WTC11 (cell line): ENCODE measurements at regions not wholly inside any gene's neighbourhood (a gene's known extent, or its start where the extent isn't known, plus 50 kb on each side); places are given as distances from the start of the nearest gene placed in this dataset.

Experiments
- ATAC-seq: fragments of 200-7000 bp; cut with Tn5 transposase; 2 replicates; pipeline ENCODE4 v1.10.0; 2021; ENCODE audit warnings: mild to moderate bottlenecking, moderate library complexity
- CTCF ChIA-PET: fragments of 300-600 bp; sonication (Branson Sonifier 250); formaldehyde crosslinking; loops from one replicate; lab custom pipeline; 2021; ENCODE audit warnings: antibody characterized with exemption; lab: Charles Lee
- POLR2A ChIA-PET: fragments of 350-600 bp; sonication (Branson Sonifier 250); formaldehyde crosslinking; loops from one replicate; lab custom pipeline; 2021; ENCODE audit warnings: antibody characterized with exemption; lab: Charles Lee
- DNase-seq: peaks from one replicate; pipeline ENCODE4 v3.0.0; 2021; ENCODE audit warnings: low spot score
- H3K27ac Mint-ChIP-seq: 2 replicates; pipeline ENCODE4 v1.8.0; 2021; ENCODE audit warnings: mixed read lengths
- H3K27me3 Mint-ChIP-seq: 2 replicates; pipeline ENCODE4 v1.8.0; 2021; ENCODE audit warnings: low read depth, mild to moderate bottlenecking, moderate library complexity, mixed read lengths
- H3K36me3 Mint-ChIP-seq: 2 replicates; pipeline ENCODE4 v1.8.0; 2021; ENCODE audit warnings: mixed read lengths
- H3K4me1 Mint-ChIP-seq: 2 replicates; pipeline ENCODE4 v1.8.0; 2022; ENCODE audit warnings: mixed read lengths
- H3K4me3 Mint-ChIP-seq: 2 replicates; pipeline ENCODE4 v1.8.0; 2021; ENCODE audit warnings: mild to moderate bottlenecking, moderate library complexity, mixed read lengths
- H3K9me3 Mint-ChIP-seq: 2 replicates; pipeline ENCODE4 v1.8.0; 2021; ENCODE audit warnings: mixed read lengths
- ELF4 ChIP-seq: sonication (generic); formaldehyde crosslinking; IDR thresholded peaks from 2 replicates; pipeline ENCODE4 v1.8.1; 2022; ENCODE audit warnings: low read depth, mild to moderate bottlenecking, moderate library complexity, missing genetic modification reagents
- EMX1 ChIP-seq: fragments of 250-450 bp; sonication (Bioruptor Pico); IDR thresholded peaks from 2 replicates; pipeline ENCODE4 v1.8.0; 2021; ENCODE audit warnings: mild to moderate bottlenecking
- GRHL2 ChIP-seq: fragments of 250-450 bp; sonication (Bioruptor Pico); IDR thresholded peaks from 2 replicates; pipeline ENCODE4 v1.8.0; 2022; ENCODE audit warnings: mild to moderate bottlenecking, moderate library complexity; ENCODE audit not compliant: insufficient replicate concordance, severe bottlenecking
- GTF2I ChIP-seq: fragments of 250-450 bp; sonication (Bioruptor Pico); conservative IDR thresholded peaks from 2 replicates; pipeline ENCODE4 v1.4.0; 2021; ENCODE audit warnings: mild to moderate bottlenecking
- JUN ChIP-seq: sonication (generic); formaldehyde crosslinking; IDR thresholded peaks from 2 replicates; pipeline ENCODE4 v1.8.0; 2023; ENCODE audit warnings: mild to moderate bottlenecking, missing genetic modification reagents
- NR2C2 ChIP-seq: sonication (generic); formaldehyde crosslinking; IDR thresholded peaks from 2 replicates; pipeline ENCODE4 v1.8.0; 2022; ENCODE audit warnings: mild to moderate bottlenecking, missing genetic modification reagents
- NR3C1 ChIP-seq: sonication (generic); formaldehyde crosslinking; conservative IDR thresholded peaks from 2 replicates; pipeline ENCODE4 v1.8.1; 2023; ENCODE audit warnings: low read depth, mild to moderate bottlenecking, missing genetic modification reagents
- SOX15 ChIP-seq: fragments of 250-450 bp; sonication (Bioruptor Pico); IDR thresholded peaks from 2 replicates; pipeline ENCODE4 v1.9.0; 2021; ENCODE audit warnings: mild to moderate bottlenecking
- ZNF138 ChIP-seq: sonication (generic); formaldehyde crosslinking; conservative IDR thresholded peaks from 2 replicates; pipeline ENCODE4 v1.8.1; 2022; ENCODE audit warnings: mild to moderate bottlenecking, moderate library complexity, missing genetic modification reagents
- ZNF232 ChIP-seq: sonication (generic); formaldehyde crosslinking; IDR thresholded peaks from 2 replicates; pipeline ENCODE4 v1.8.0; 2022; ENCODE audit warnings: mild to moderate bottlenecking, missing genetic modification reagents
- ZNF671 ChIP-seq: fragments of 250-450 bp; sonication (Bioruptor Pico); IDR thresholded peaks from 2 replicates; pipeline ENCODE4 v1.8.0; 2021; ENCODE audit warnings: mild to moderate bottlenecking
- TF ChIP-seq, protein P1 (sequence below): fragments of 250-450 bp; sonication (Bioruptor Pico); IDR thresholded peaks from 2 replicates; pipeline ENCODE4 v2.1.2; 2022; ENCODE audit warnings: mild to moderate bottlenecking, moderate library complexity
- TF ChIP-seq, protein P2 (sequence below): sonication (generic); formaldehyde crosslinking; IDR thresholded peaks from 2 replicates; pipeline ENCODE4 v1.8.0; 2022; ENCODE audit warnings: mild to moderate bottlenecking, missing genetic modification reagents
- TF ChIP-seq, protein P3 (sequence below): sonication (generic); formaldehyde crosslinking; IDR thresholded peaks from 2 replicates; pipeline ENCODE4 v1.8.1; 2023; ENCODE audit warnings: mild to moderate bottlenecking, missing genetic modification reagents
- TF ChIP-seq, protein P4 (sequence below): fragments of 200-600 bp; IDR thresholded peaks from 2 replicates; pipeline ENCODE4 v1.8.0; 2022; ENCODE audit warnings: antibody characterized with exemption
- TF ChIP-seq, protein P5 (sequence below): sonication (generic); formaldehyde crosslinking; IDR thresholded peaks from 2 replicates; pipeline ENCODE4 v1.8.0; 2022; ENCODE audit warnings: mild to moderate bottlenecking, missing genetic modification reagents

DNA sequence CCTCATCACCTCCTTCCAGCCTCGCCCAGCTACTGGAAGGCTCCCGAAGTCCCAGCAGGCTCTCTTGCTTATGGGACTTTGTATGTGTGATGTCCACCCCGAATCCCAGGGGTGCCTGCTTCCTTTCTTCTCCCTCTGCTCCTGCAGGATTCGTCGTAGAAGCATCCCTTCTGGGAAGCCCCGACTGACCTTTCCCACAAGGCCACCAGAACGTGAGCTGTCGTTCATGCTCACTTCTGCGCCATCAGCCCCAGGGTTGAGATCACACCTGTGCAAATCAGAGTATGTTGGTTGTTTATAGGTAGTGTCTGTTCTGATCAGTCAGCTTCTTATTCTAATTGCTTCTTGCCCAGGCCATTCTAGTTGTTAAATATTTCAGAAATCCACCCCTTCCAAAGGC is 101.8 kb downstream of the HS1BP3 start:
- Mint-ChIP-seq H3K9me3 (peaks cover 23% of the 10 kb centered on the region), H3K27ac (no peak overlapping the region)
- no peak for DNase-seq

DNA sequence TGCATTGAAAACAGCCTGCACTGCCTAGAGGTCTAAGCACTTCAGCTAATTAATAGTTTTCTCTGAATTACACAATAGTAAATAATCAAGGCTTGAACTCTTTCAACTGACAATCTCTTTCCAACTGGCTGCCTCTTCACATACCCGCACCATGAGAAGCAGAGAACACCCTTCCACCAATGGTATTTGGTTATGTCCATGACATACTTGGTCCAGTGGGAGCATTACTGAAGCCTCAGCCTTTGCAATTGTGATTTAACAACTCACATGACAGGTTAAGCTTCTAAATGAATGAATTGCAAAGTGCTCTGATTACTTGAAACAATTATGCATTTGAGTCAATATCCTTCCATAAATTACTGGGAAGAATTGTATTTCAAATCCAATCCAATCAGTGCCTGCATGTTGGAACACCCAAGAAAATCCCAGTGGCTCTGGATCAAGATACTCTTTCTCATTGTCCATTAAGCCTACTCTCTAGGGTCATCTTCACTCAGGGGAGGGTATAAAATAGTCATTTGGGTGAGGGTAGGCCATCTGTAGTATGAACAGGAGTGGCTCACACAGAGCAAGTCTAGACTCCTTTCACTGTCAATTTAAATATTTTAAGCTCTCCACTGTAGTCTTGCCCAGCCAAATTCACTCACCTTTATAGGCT is 101.1 kb downstream of the HS1BP3 start:
- no peak overlapping the region for H3K4me3 Mint-ChIP-seq
- POLR2A ChIA-PET, result no interaction called here
- DNase-seq (no peak), ATAC-seq (no peak)
- H3K27ac Mint-ChIP-seq, result no peak overlapping the region
- peaks cover 6% of the 10 kb centered on the region; the same call in 1 of the 2 replicates for H3K4me1 Mint-ChIP-seq
- CTCF ChIA-PET, result no interaction called here
- no peaks in the 10 kb centered on the region for H3K27me3 Mint-ChIP-seq
- H3K9me3 Mint-ChIP-seq, result peaks cover 18% of the 10 kb centered on the region
- H3K36me3 Mint-ChIP-seq, result peaks cover 13% of the 10 kb centered on the region
- no peak for TF ChIP-seq ZNF671 (CRISPR knock-in tag)
- TF ChIP-seq, protein P1, sequence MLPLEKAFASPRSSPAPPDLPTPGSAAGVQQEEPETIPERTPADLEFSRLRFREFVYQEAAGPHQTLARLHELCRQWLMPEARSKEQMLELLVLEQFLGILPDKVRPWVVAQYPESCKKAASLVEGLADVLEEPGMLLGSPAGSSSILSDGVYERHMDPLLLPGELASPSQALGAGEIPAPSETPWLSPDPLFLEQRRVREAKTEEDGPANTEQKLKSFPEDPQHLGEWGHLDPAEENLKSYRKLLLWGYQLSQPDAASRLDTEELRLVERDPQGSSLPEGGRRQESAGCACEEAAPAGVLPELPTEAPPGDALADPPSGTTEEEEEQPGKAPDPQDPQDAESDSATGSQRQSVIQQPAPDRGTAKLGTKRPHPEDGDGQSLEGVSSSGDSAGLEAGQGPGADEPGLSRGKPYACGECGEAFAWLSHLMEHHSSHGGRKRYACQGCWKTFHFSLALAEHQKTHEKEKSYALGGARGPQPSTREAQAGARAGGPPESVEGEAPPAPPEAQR (CRISPR knock-in tag), result no peak
- TF ChIP-seq, protein P2, sequence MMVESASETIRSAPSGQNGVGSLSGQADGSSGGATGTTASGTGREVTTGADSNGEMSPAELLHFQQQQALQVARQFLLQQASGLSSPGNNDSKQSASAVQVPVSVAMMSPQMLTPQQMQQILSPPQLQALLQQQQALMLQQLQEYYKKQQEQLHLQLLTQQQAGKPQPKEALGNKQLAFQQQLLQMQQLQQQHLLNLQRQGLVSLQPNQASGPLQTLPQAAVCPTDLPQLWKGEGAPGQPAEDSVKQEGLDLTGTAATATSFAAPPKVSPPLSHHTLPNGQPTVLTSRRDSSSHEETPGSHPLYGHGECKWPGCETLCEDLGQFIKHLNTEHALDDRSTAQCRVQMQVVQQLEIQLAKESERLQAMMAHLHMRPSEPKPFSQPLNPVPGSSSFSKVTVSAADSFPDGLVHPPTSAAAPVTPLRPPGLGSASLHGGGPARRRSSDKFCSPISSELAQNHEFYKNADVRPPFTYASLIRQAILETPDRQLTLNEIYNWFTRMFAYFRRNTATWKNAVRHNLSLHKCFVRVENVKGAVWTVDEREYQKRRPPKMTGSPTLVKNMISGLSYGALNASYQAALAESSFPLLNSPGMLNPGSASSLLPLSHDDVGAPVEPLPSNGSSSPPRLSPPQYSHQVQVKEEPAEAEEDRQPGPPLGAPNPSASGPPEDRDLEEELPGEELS, result no peak
- no peak for TF ChIP-seq ELF4 (CRISPR knock-in tag)
- TF ChIP-seq ZNF138 (CRISPR knock-in tag), result no peak
- no peak for TF ChIP-seq JUN
- no peak for TF ChIP-seq EMX1 (CRISPR knock-in tag)
- TF ChIP-seq GTF2I (CRISPR knock-in tag), result no peak
- no peak for TF ChIP-seq GRHL2 (CRISPR knock-in tag)
- TF ChIP-seq NR2C2 (CRISPR knock-in tag), result no peak
- TF ChIP-seq ZNF232, result no peak

More for the DNA sequence above, 101.8 kb downstream of the HS1BP3 start:
- no peaks in the 10 kb centered on the region for H3K27me3 Mint-ChIP-seq
- H3K4me1 Mint-ChIP-seq, result peaks cover 11% of the 10 kb centered on the region
- no peak for ATAC-seq
- ChIA-PET POLR2A (no interaction called here), CTCF (no interaction called here)
- H3K36me3 Mint-ChIP-seq, result peaks cover 18% of the 10 kb centered on the region
- TF ChIP-seq, protein P3, sequence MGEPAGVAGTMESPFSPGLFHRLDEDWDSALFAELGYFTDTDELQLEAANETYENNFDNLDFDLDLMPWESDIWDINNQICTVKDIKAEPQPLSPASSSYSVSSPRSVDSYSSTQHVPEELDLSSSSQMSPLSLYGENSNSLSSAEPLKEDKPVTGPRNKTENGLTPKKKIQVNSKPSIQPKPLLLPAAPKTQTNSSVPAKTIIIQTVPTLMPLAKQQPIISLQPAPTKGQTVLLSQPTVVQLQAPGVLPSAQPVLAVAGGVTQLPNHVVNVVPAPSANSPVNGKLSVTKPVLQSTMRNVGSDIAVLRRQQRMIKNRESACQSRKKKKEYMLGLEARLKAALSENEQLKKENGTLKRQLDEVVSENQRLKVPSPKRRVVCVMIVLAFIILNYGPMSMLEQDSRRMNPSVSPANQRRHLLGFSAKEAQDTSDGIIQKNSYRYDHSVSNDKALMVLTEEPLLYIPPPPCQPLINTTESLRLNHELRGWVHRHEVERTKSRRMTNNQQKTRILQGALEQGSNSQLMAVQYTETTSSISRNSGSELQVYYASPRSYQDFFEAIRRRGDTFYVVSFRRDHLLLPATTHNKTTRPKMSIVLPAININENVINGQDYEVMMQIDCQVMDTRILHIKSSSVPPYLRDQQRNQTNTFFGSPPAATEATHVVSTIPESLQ (CRISPR knock-in tag), result no peak
- no peak for TF ChIP-seq SOX15 (CRISPR knock-in tag)
- no peak for TF ChIP-seq NR3C1 (CRISPR knock-in tag)
- TF ChIP-seq, protein P4, sequence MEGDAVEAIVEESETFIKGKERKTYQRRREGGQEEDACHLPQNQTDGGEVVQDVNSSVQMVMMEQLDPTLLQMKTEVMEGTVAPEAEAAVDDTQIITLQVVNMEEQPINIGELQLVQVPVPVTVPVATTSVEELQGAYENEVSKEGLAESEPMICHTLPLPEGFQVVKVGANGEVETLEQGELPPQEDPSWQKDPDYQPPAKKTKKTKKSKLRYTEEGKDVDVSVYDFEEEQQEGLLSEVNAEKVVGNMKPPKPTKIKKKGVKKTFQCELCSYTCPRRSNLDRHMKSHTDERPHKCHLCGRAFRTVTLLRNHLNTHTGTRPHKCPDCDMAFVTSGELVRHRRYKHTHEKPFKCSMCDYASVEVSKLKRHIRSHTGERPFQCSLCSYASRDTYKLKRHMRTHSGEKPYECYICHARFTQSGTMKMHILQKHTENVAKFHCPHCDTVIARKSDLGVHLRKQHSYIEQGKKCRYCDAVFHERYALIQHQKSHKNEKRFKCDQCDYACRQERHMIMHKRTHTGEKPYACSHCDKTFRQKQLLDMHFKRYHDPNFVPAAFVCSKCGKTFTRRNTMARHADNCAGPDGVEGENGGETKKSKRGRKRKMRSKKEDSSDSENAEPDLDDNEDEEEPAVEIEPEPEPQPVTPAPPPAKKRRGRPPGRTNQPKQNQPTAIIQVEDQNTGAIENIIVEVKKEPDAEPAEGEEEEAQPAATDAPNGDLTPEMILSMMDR, result no peak
- TF ChIP-seq, protein P5, sequence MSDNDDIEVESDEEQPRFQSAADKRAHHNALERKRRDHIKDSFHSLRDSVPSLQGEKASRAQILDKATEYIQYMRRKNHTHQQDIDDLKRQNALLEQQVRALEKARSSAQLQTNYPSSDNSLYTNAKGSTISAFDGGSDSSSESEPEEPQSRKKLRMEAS, result no peak
- H3K4me3 Mint-ChIP-seq, result no peak overlapping the region
